ENCODE measurements at regions not wholly inside any gene's neighbourhood (a gene's known extent, or its start where the extent isn't known, plus 50 kb on each side); places are given as distances from the start of the nearest gene placed in this dataset.

GRCh38 chr12:105766029-105766428 is 372.7 kb downstream of the NUAK1 start (continued):
- TF ChIP-seq CBX3 (IDR thresholded peaks at IDR 0.05; ENCODE audit: borderline replicate concordance, low read depth) (no peak), ZBTB4 (CRISPR knock-in tag; IDR thresholded peaks at IDR 0.05) (no peak), BRCA1 (IDR thresholded peaks at IDR 0.05; ENCODE audit: low read depth, low read length) (no peak), ZBED1 (IDR thresholded peaks at IDR 0.05; ENCODE audit: borderline replicate concordance) (no peak), ZNF24 (IDR thresholded peaks at IDR 0.05) (no peak), GABPA (IDR thresholded peaks at IDR 0.05; ENCODE audit: low read depth) (no peak), HSF1 (IDR thresholded peaks at IDR 0.05; ENCODE audit: low read depth, low read length) (no peak), HDAC2 (IDR thresholded peaks at IDR 0.05) (no peak), NR2C1 (IDR thresholded peaks at IDR 0.05) (no peak), TCF3 (IDR thresholded peaks at IDR 0.05; ENCODE audit: borderline replicate concordance, insufficient read depth, low read depth, low read length) (no peak), ZNF207 (IDR thresholded peaks at IDR 0.05; ENCODE audit: borderline replicate concordance) (no peak), BHLHE40 (IDR thresholded peaks at IDR 0.05; ENCODE audit: borderline replicate concordance in 1 of 2, low read depth in 2 of 2, low read length in 1 of 2) (no peak), TBL1XR1 (IDR thresholded peaks at IDR 0.05; ENCODE audit: low read depth, low read length) (no peak)
